ENCODE measurements at regions not wholly inside any gene's neighbourhood (a gene's known extent, or its start where the extent isn't known, plus 50 kb on each side); places are given as distances from the start of the nearest gene placed in this dataset.

GRCh38 chr2:19027626-19028025 is 330.8 kb downstream of the OSR1 start:
- intact Hi-C loops (cut with micrococcal nuclease; ENCODE audit: unreplicated experiment) (no loop called here), in situ Hi-C loops (cut with HindIII; ENCODE audit: extremely low pct_ligation_motif_present, low pct_unique_long_range_greater_than_20kb) (no loop called here)
- no peaks in the 10 kb centered on the region for H4K20me1 ChIP-seq (ENCODE audit: insufficient read depth, low read length)
- H3K36me3 ChIP-seq (replicated peaks in 1 of 2; ENCODE audit: control insufficient read depth in 1 of 2, insufficient read depth in 2 of 2, low read length in 2 of 2) = no peaks in the 10 kb centered on the region
- 56% methylated on average over 5 of the region's 5 CpGs for WGBS (ENCODE audit: low lambda C conversion rate)
- no peak overlapping the region for H3K27ac ChIP-seq (ENCODE audit: extremely low read length, insufficient read depth, low read length)
- no TSS peak for BruUV-seq (replicated peaks)
- no peak overlapping the region for H3K4me3 ChIP-seq (replicated peaks in 1 of 3; ENCODE audit: insufficient read depth in 1 of 3, low read depth in 2 of 3, low read length in 3 of 3)
- CTCF ChIA-PET (ENCODE audit: low intra/inter-chr PET ratio, low total read pairs) = no interaction called here
- H2AFZ ChIP-seq (ENCODE audit: low read length) = no peak overlapping the region
- no peaks in the 10 kb centered on the region for H3K27me3 ChIP-seq (ENCODE audit: control insufficient read depth in 1 of 2, insufficient read depth in 2 of 2, low read length in 2 of 2)
- no peaks in the 10 kb centered on the region for H3K9me3 ChIP-seq (ENCODE audit: low read length)
- ATAC-seq = no peak
- no peak for DNase-seq (ENCODE audit: low spot score)
- no peaks in the 10 kb centered on the region for H3K79me2 ChIP-seq (ENCODE audit: insufficient read depth, low read length)
- no peak for TF ChIP-seq ZNF75D (CRISPR knock-in tag; IDR thresholded peaks at IDR 0.05; ENCODE audit: borderline replicate concordance)
- no peak for TF ChIP-seq ZUFSP (CRISPR knock-in tag; IDR thresholded peaks at IDR 0.05; ENCODE audit: borderline replicate concordance)
- no peak for TF ChIP-seq NFE2 (CRISPR knock-in tag; IDR thresholded peaks at IDR 0.05)
- TF ChIP-seq ZNF724P (CRISPR knock-in tag; IDR thresholded peaks at IDR 0.05; ENCODE audit: borderline replicate concordance) = no peak
- no peak for TF ChIP-seq MEIS1 (CRISPR knock-in tag; IDR thresholded peaks at IDR 0.05; ENCODE audit: borderline replicate concordance)
- TF ChIP-seq PTBP1 (IDR thresholded peaks at IDR 0.05; ENCODE audit: low read depth, low read length, poor library complexity, severe bottlenecking) = no peak
- TF ChIP-seq BATF2 (CRISPR knock-in tag; IDR thresholded peaks at IDR 0.05) = no peak
- no peak for TF ChIP-seq IKZF5 (CRISPR knock-in tag; IDR thresholded peaks at IDR 0.05)
- no peak for TF ChIP-seq E2F1 (CRISPR knock-in tag; IDR thresholded peaks at IDR 0.05)
- TF ChIP-seq ZSCAN22 (CRISPR knock-in tag; IDR thresholded peaks at IDR 0.05) = no peak
- no peaks in the 10 kb centered on the region for H3K4me1 ChIP-seq (ENCODE audit: insufficient read depth, low read length)
- no peak overlapping the region for H3K9ac ChIP-seq (ENCODE audit: insufficient read depth, low read depth, low read length)
- H3K4me2 ChIP-seq (ENCODE audit: low read depth, low read length) = no peak overlapping the region
- POLR2A ChIA-PET = no interaction called here
- FAIRE-seq = no peak
